ENCODE measurements at regions not wholly inside any gene's neighbourhood (a gene's known extent, or its start where the extent isn't known, plus 50 kb on each side); places are given as distances from the start of the nearest gene placed in this dataset.

- TF ChIP-seq CTCF (IDR thresholded peaks at IDR 0.05; ENCODE audit: insufficient read depth, low read length, poor library complexity, severe bottlenecking): no peak
- no peak for TF ChIP-seq EZH2phosphoT487 (conservative IDR thresholded peaks at IDR 0.05; ENCODE audit: low read length)
These were observed 568.3 kb upstream of the SLIT2 start for GRCh38 chr4:19683426-19683825.

All from SU-DHL-6 (cell line).